ENCODE measurements at regions not wholly inside any gene's neighbourhood (a gene's known extent, or its start where the extent isn't known, plus 50 kb on each side); places are given as distances from the start of the nearest gene placed in this dataset.

- TF ChIP-seq FOXP2 (optimal IDR thresholded peaks at IDR 0.05; ENCODE audit: control extremely low read depth, extremely low read length, insufficient read depth) (no peak), POLR2AphosphoS5 (IDR thresholded peaks at IDR 0.05; ENCODE audit: borderline replicate concordance, low read depth, low read length) (no peak)
Measured at GRCh38 chr7:46586406-46586805, 665.3 kb upstream of the IGFBP3 start.

Data from SK-N-MC (cell line).